ENCODE measurements at regions not wholly inside any gene's neighbourhood (a gene's known extent, or its start where the extent isn't known, plus 50 kb on each side); places are given as distances from the start of the nearest gene placed in this dataset.

- no peaks in the 10 kb centered on the region for H3K4me1 ChIP-seq (ENCODE audit: control insufficient read depth in 4 of 4, insufficient read depth in 4 of 4, low read length in 3 of 4)
- no peak for TF ChIP-seq RXRA (IDR thresholded peaks at IDR 0.05)
- no peaks in the 10 kb centered on the region for H3K36me3 ChIP-seq (ENCODE audit: control insufficient read depth in 4 of 4, insufficient read depth in 3 of 4, low read depth in 1 of 4, low read length in 3 of 4)
- H3K9ac ChIP-seq (ENCODE audit: low read depth in 1 of 2, low read length in 2 of 2), result no peak overlapping the region
- H3K4me3 ChIP-seq (ENCODE audit: low read depth in 1 of 3, low read length in 3 of 3), result no peak overlapping the region
- no peak overlapping the region for H3K27ac ChIP-seq (ENCODE audit: low read depth in 1 of 2, low read length in 2 of 2)
- no peak for DNase-seq (ENCODE audit: low spot score)
- peaks cover 6 to 24% (median 11%) of the 10 kb centered on the region in 4 donors for H3K9me3 ChIP-seq (ENCODE audit: control insufficient read depth in 4 of 4, low read length in 3 of 4)
- no peaks in the 10 kb centered on the region for H3K27me3 ChIP-seq (ENCODE audit: control insufficient read depth in 4 of 4, insufficient read depth in 4 of 4, low read length in 3 of 4)
Measured at GRCh38 chr7:159329818-159330378, 185.2 kb upstream of the VIPR2 start.

- H3K4me1 ChIP-seq (ENCODE audit: control insufficient read depth in 4 of 4, insufficient read depth in 4 of 4, low read length in 3 of 4), result no peaks in the 10 kb centered on the region
- no peak overlapping the region for H3K27ac ChIP-seq (ENCODE audit: low read depth in 1 of 2, low read length in 2 of 2)
- H3K4me3 ChIP-seq (ENCODE audit: low read depth in 1 of 3, low read length in 3 of 3), result no peak overlapping the region
- TF ChIP-seq HNF4A (conservative IDR thresholded peaks at IDR 0.05), result no peak
- TF ChIP-seq, protein P1, sequence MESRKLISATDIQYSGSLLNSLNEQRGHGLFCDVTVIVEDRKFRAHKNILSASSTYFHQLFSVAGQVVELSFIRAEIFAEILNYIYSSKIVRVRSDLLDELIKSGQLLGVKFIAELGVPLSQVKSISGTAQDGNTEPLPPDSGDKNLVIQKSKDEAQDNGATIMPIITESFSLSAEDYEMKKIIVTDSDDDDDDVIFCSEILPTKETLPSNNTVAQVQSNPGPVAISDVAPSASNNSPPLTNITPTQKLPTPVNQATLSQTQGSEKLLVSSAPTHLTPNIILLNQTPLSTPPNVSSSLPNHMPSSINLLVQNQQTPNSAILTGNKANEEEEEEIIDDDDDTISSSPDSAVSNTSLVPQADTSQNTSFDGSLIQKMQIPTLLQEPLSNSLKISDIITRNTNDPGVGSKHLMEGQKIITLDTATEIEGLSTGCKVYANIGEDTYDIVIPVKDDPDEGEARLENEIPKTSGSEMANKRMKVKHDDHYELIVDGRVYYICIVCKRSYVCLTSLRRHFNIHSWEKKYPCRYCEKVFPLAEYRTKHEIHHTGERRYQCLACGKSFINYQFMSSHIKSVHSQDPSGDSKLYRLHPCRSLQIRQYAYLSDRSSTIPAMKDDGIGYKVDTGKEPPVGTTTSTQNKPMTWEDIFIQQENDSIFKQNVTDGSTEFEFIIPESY (IDR thresholded peaks at IDR 0.05), result no peak
- TF ChIP-seq FOXA2 (IDR thresholded peaks at IDR 0.05), result no peak
- no peak for TF ChIP-seq MAX (IDR thresholded peaks at IDR 0.05)
- no peak for TF ChIP-seq NR2F2 (IDR thresholded peaks at IDR 0.05)
- TF ChIP-seq REST (IDR thresholded peaks at IDR 0.05), result no peak
- no peak for TF ChIP-seq YY1 (IDR thresholded peaks at IDR 0.05)
- TF ChIP-seq HNF4G (IDR thresholded peaks at IDR 0.05), result no peak
- TF ChIP-seq EGR1 (IDR thresholded peaks at IDR 0.05; ENCODE audit: low read depth in 2 of 2), result no peak
- H3K36me3 ChIP-seq (ENCODE audit: control insufficient read depth in 4 of 4, insufficient read depth in 3 of 4, low read depth in 1 of 4, low read length in 3 of 4), result no peaks in the 10 kb centered on the region
- no peak for DNase-seq (ENCODE audit: low spot score)
- H3K9ac ChIP-seq (ENCODE audit: low read depth in 1 of 2, low read length in 2 of 2), result no peak overlapping the region
- H3K27me3 ChIP-seq (ENCODE audit: control insufficient read depth in 4 of 4, insufficient read depth in 4 of 4, low read length in 3 of 4), result no peaks in the 10 kb centered on the region
- H3K9me3 ChIP-seq (ENCODE audit: control insufficient read depth in 4 of 4, low read length in 3 of 4), result peaks cover 6 to 24% (median 11%) of the 10 kb centered on the region in 4 donors
Measured at GRCh38 chr7:159328096-159328495, 183.4 kb upstream of the VIPR2 start.

DNA sequence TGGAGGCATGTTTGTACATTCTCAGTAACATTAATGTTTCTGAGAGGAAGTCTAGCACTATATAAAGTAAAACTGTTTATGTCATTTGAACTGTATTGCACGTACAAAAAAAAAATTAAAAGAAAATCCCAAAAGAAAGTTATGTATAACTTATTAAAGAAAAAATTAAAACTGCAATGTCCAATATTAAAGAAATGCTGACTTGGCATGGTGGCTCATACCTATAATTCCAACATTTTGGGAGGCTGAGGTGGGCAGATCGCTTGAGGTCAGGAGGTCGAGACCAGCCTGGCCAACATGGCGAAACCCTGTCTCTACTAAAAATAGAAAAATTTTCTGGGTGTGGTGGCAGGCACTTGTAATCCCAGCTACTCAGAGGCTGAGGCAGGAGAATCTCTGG lies 178.7 kb upstream of the VIPR2 start:
- no peak for DNase-seq (ENCODE audit: low spot score)
- Histone ChIP-seq H3K4me1 (ENCODE audit: control insufficient read depth in 4 of 4, insufficient read depth in 4 of 4, low read length in 3 of 4) (no peaks in the 10 kb centered on the region), H3K4me3 (ENCODE audit: low read depth in 1 of 3, low read length in 3 of 3) (no peak overlapping the region), H3K9me3 (ENCODE audit: control insufficient read depth in 4 of 4, low read length in 3 of 4) (peaks cover 4 to 22% (median 8%) of the 10 kb centered on the region in 4 donors), H3K9ac (ENCODE audit: low read depth in 1 of 2, low read length in 2 of 2) (no peak overlapping the region), H3K27ac (ENCODE audit: low read depth in 1 of 2, low read length in 2 of 2) (no peak overlapping the region), H3K36me3 (ENCODE audit: control insufficient read depth in 4 of 4, insufficient read depth in 3 of 4, low read depth in 1 of 4, low read length in 3 of 4) (no peaks in the 10 kb centered on the region), H3K27me3 (ENCODE audit: control insufficient read depth in 4 of 4, insufficient read depth in 4 of 4, low read length in 3 of 4) (no peaks in the 10 kb centered on the region)
- TF ChIP-seq TAF1 (conservative IDR thresholded peaks at IDR 0.05) (no peak), ATF3 (IDR thresholded peaks at IDR 0.05) (no peak)
- 74% methylated on average over 4 of the region's 4 CpGs for WGBS

All from liver (tissue), 7 donors.